PC-3 (cell line): ENCODE measurements at regions not wholly inside any gene's neighbourhood (a gene's known extent, or its start where the extent isn't known, plus 50 kb on each side); places are given as distances from the start of the nearest gene placed in this dataset.

ENCODE experiments used
- ATAC-seq: fragments of 200-7000 bp; cut with Tn5 transposase; 2 replicates; pipeline ENCODE4 v1.9.1; 2020; ENCODE audit warnings: mild to moderate bottlenecking, moderate library complexity
- BruUV-seq: library from RNA; stranded (reverse); fragments of 400-500 nt; replicated peaks from 2 replicates; lab custom pipeline; 2021; lab: Mats Ljungman, UMichigan
- CTCF ChIA-PET: fragments of 300-600 bp; sonication (Branson Sonifier 250); formaldehyde crosslinking; loops from one replicate; lab custom pipeline; 2022; ENCODE audit warnings: antibody characterized with exemption; lab: Charles Lee
- POLR2A ChIA-PET: fragments of 300-600 bp; sonication (Branson Sonifier 250); formaldehyde crosslinking; loops from one replicate; lab custom pipeline; 2022; ENCODE audit warnings: antibody characterized with exemption; ENCODE audit not compliant: unreplicated experiment; lab: Charles Lee
- DNase-seq: peaks from one replicate; pipeline ENCODE4 v3.0.0-alpha.2; 2015
- H2AFZ ChIP-seq: fragments of 300-600 bp; sonication (generic); 2 replicates; pipeline ENCODE4 v1.6.0; 2016; ENCODE audit warnings: antibody characterized with exemption, low read length
- H3F3A ChIP-seq: fragments of 300-600 bp; sonication (generic); one replicate; pipeline ENCODE4 v1.6.0; 2017; ENCODE audit warnings: antibody characterized with exemption, low read length, control low read depth, mild to moderate bottlenecking; ENCODE audit not compliant: unreplicated experiment
- H3K27ac ChIP-seq: fragments of 300-600 bp; sonication (generic); 2 replicates; pipeline ENCODE4 v1.5.1; 2016; ENCODE audit warnings: mild to moderate bottlenecking, low read length
- H3K27me3 ChIP-seq: fragments of 300-600 bp; sonication (generic); 2 replicates; pipeline ENCODE4 v1.6.1; 2016; ENCODE audit warnings: low read length, mixed read lengths
- H3K36me3 ChIP-seq: fragments of 300-600 bp; sonication (generic); 2 replicates; pipeline ENCODE4 v1.6.1; 2016; ENCODE audit warnings: low read depth, mixed run types, low read length, mixed read lengths
- H3K4me1 ChIP-seq: fragments of 300-600 bp; sonication (generic); 2 replicates; pipeline ENCODE4 v1.5.1; 2016; ENCODE audit warnings: low read length; ENCODE audit not compliant: insufficient read depth
- H3K4me2 ChIP-seq: fragments of 300-600 bp; sonication (generic); 2 replicates; pipeline ENCODE4 v1.6.0; 2016; ENCODE audit warnings: low read length
- H3K4me3 ChIP-seq: fragments of 300-600 bp; sonication (generic); 2 replicates; pipeline ENCODE4 v1.5.1; 2016; ENCODE audit warnings: mild to moderate bottlenecking, low read length, mixed read lengths
- H3K79me2 ChIP-seq: fragments of 300-600 bp; sonication (generic); 2 replicates; pipeline ENCODE4 v1.6.1; 2017; ENCODE audit warnings: low read length, mixed read lengths
- H3K9ac ChIP-seq: fragments of 300-600 bp; sonication (generic); 2 replicates; pipeline ENCODE4 v1.6.0; 2016; ENCODE audit warnings: mild to moderate bottlenecking, low read length
- H3K9me2 ChIP-seq: fragments of 300-600 bp; sonication (generic); replicated peaks from 2 replicates; pipeline ENCODE4 v1.6.1; 2016; ENCODE audit warnings: mixed run types, low read length, mixed read lengths
- H3K9me3 ChIP-seq: fragments of 300-600 bp; sonication (generic); 2 replicates; pipeline ENCODE4 v1.6.1; 2016; ENCODE audit warnings: low read length, mixed read lengths
- H4K20me1 ChIP-seq: fragments of 300-600 bp; sonication (generic); 2 replicates; pipeline ENCODE4 v1.6.1; 2016; ENCODE audit warnings: low read length, mixed read lengths
- CTCF ChIP-seq: fragments of 300-600 bp; sonication (generic); conservative IDR thresholded peaks from 2 replicates; pipeline ENCODE4 v1.5.1; 2017; ENCODE audit warnings: antibody characterized with exemption, low read depth, mild to moderate bottlenecking, low read length
- EZH2 ChIP-seq: fragments of 300-600 bp; sonication (generic); IDR thresholded peaks from one replicate; pipeline ENCODE4 v1.6.1; 2017; ENCODE audit warnings: antibody characterized with exemption, mild to moderate bottlenecking, low read length; ENCODE audit not compliant: unreplicated experiment
- EZH2phosphoT487 ChIP-seq: fragments of 300-600 bp; sonication (generic); IDR thresholded peaks from 2 replicates; pipeline ENCODE4 v1.6.1; 2018; ENCODE audit warnings: mild to moderate bottlenecking, antibody characterized with exemption, low read length, borderline replicate concordance
- intact Hi-C: fragments of 100-400 bp; cut with micrococcal nuclease; formaldehyde crosslinking; loops from 2 replicates; pipeline ENCODE4 v1.9.0; 2023

- TF ChIP-seq CTCF, result no peak
- Histone ChIP-seq H3F3A (no peaks in the 10 kb centered on the region), H3K4me2 (no peak overlapping the region), H2AFZ (no peak overlapping the region), H3K9me3 (no peaks in the 10 kb centered on the region), H3K27me3 (no peaks in the 10 kb centered on the region), H3K9me2 (no peaks in the 10 kb centered on the region), H3K36me3 (no peaks in the 10 kb centered on the region), H3K4me3 (no peak overlapping the region), H4K20me1 (no peaks in the 10 kb centered on the region), H3K27ac (no peak overlapping the region), H3K79me2 (no peaks in the 10 kb centered on the region), H3K9ac (no peak overlapping the region), H3K4me1 (no peaks in the 10 kb centered on the region)
- no peak for ATAC-seq
- intact Hi-C loops, result no loop called here
- no TSS peak for BruUV-seq
- DNase-seq, result no peak
- ChIA-PET CTCF (no interaction called here), POLR2A (no interaction called here)
Measured at GRCh38 chr18:49677762-49678413, 116.0 kb downstream of the LIPG start.

DNA sequence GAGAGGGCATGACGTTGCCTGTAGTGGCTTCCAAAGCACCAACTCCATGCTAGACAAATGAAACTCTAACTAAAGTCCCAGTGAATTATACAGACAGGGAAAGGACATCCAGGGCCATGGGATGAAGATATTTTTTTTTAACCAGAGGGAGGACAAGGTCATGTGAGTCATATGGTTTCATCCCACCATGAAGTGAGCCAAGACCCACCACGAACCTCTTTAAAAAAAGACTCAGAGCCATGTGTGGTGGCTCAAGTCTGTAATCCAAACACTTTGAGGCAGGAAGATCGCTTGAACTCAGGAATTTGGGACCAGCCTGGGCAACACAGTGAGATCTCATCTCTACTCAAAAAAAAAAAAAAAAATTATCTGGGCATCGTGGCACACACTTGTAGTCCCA is 115.2 kb downstream of the LIPG start:
- Histone ChIP-seq H3K36me3 (no peaks in the 10 kb centered on the region), H3K4me2 (no peak overlapping the region), H2AFZ (no peak overlapping the region), H3K79me2 (no peaks in the 10 kb centered on the region), H3K27me3 (no peaks in the 10 kb centered on the region), H4K20me1 (no peaks in the 10 kb centered on the region), H3K4me3 (no peak overlapping the region), H3K9ac (no peak overlapping the region), H3K4me1 (no peaks in the 10 kb centered on the region), H3K27ac (no peak overlapping the region), H3K9me3 (no peaks in the 10 kb centered on the region), H3K9me2 (no peaks in the 10 kb centered on the region), H3F3A (no peaks in the 10 kb centered on the region)
- no peak for ATAC-seq
- DNase-seq, result no peak
- CTCF ChIA-PET, result no interaction called here
- no TSS peak for BruUV-seq
- intact Hi-C loops, result no loop called here
- TF ChIP-seq EZH2 (no peak), CTCF (no peak), EZH2phosphoT487 (no peak)
- POLR2A ChIA-PET, result no interaction called here

- intact Hi-C loops, result no loop called here
- ChIA-PET CTCF (no interaction called here), POLR2A (no interaction called here)
- DNase-seq (no peak), ATAC-seq (no peak)
- no peak overlapping the region for H2AFZ ChIP-seq
- no peaks in the 10 kb centered on the region for H3K27me3 ChIP-seq
- TF ChIP-seq CTCF, result no peak
- TF ChIP-seq EZH2, result no peak
- TF ChIP-seq EZH2phosphoT487, result no peak
- H4K20me1 ChIP-seq, result no peaks in the 10 kb centered on the region
- no peaks in the 10 kb centered on the region for H3K9me2 ChIP-seq
- no peaks in the 10 kb centered on the region for H3K4me1 ChIP-seq
- H3K4me3 ChIP-seq, result no peak overlapping the region
- no peak overlapping the region for H3K9ac ChIP-seq
- no peak overlapping the region for H3K4me2 ChIP-seq
- no TSS peak for BruUV-seq
- H3K27ac ChIP-seq, result no peak overlapping the region
- no peaks in the 10 kb centered on the region for H3K36me3 ChIP-seq
- no peaks in the 10 kb centered on the region for H3K9me3 ChIP-seq
- H3F3A ChIP-seq, result no peaks in the 10 kb centered on the region
- H3K79me2 ChIP-seq, result no peaks in the 10 kb centered on the region
Measured at GRCh38 chr18:49673281-49673680, 111.4 kb downstream of the LIPG start.
